ENCODE measurements at regions not wholly inside any gene's neighbourhood (a gene's known extent, or its start where the extent isn't known, plus 50 kb on each side); places are given as distances from the start of the nearest gene placed in this dataset.

DNA sequence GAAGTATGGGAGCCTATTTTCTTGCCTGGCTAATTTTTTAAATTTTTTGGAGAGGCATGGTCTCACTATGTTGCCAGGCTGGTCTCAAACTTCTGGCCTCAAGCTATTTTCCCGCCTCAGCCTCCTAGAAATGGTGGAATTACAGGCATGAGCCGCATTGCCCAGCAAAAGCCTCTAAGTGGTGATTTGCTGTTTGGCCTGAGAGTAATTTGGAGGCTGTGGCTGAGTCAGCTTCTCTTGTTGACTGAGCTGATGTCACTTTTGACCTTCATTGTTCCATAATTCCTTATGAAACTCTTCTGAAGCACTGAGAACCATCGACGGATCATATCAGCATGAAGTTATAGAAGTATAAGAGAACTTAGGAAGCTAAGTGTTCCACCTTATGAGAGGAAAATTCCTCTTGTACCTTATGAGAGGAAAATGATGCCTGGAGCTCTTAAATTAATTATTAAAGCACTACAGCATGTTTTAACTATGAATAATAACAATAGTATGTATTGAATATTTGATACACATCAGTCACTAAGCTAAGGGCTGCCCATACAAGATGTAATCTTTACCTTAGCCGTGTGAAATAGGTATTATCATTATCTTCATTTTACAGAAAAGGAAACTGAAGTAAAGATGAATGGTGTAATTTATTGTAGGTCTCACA lies 220.8 kb upstream of the MON1B start:
- Mint-ChIP-seq H3K9me3 (peaks cover 0 to 1% (median 0%) of the 10 kb centered on the region in 7 donors), H3K36me3 (no peaks in the 10 kb centered on the region), H3K4me3 (no peak overlapping the region), H3K4me1 (no peaks in the 10 kb centered on the region), H3K27me3 (no peaks in the 10 kb centered on the region), H3K27ac (no peak overlapping the region)
- no peak overlapping the region for H3K27ac ChIP-seq (ENCODE audit: insufficient read depth, low read length, poor library complexity, severe bottlenecking)
- ATAC-seq (ENCODE audit: low read depth in 2 of 2) (no peak), DNase-seq (no peak)
- H3K9me3 ChIP-seq (ENCODE audit: control insufficient read depth in 2 of 2, low read length in 2 of 2), result no peaks in the 10 kb centered on the region
- H3K4me3 ChIP-seq (ENCODE audit: low read depth, low read length), result no peak overlapping the region
- H3K36me3 ChIP-seq (ENCODE audit: control insufficient read depth, insufficient read depth, low read length), result no peaks in the 10 kb centered on the region
- H3K27me3 ChIP-seq (ENCODE audit: control insufficient read depth, insufficient read depth, low read length), result no peaks in the 10 kb centered on the region
- H3K4me1 ChIP-seq (ENCODE audit: control insufficient read depth, insufficient read depth, low read length, poor library complexity, severe bottlenecking), result no peaks in the 10 kb centered on the region

DNA sequence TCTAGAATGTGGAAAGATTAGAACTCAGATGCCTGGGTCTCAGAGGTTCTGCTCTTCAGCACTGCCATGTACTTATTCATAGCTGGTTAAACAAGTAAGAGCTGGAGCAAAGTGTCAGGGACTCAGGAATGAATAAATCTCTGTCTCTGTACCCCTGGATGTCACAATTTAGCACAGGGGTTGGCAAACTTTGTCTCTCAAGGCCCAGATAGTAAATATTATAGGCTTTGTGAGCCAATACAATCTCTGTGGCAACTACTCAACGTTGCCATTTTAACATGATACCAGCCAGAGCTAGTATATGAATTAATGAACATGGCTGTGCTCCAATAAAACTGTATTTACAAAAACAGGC lies 220.3 kb upstream of the MON1B start:
- no peak overlapping the region for H3K27ac Mint-ChIP-seq
- H3K9me3 ChIP-seq (ENCODE audit: control insufficient read depth in 2 of 2, low read length in 2 of 2), result no peaks in the 10 kb centered on the region
- ATAC-seq (ENCODE audit: low read depth in 2 of 2), result no peak
- H3K4me1 ChIP-seq (ENCODE audit: control insufficient read depth, insufficient read depth, low read length, poor library complexity, severe bottlenecking), result no peaks in the 10 kb centered on the region
- H3K27me3 ChIP-seq (ENCODE audit: control insufficient read depth, insufficient read depth, low read length), result no peaks in the 10 kb centered on the region
- no peak for DNase-seq
- no peaks in the 10 kb centered on the region for H3K4me1 Mint-ChIP-seq
- no peaks in the 10 kb centered on the region for H3K36me3 Mint-ChIP-seq
- H3K27ac ChIP-seq (ENCODE audit: insufficient read depth, low read length, poor library complexity, severe bottlenecking), result no peak overlapping the region
- H3K4me3 Mint-ChIP-seq, result no peak overlapping the region
- no peaks in the 10 kb centered on the region for H3K27me3 Mint-ChIP-seq
- peaks cover 0 to 1% (median 0%) of the 10 kb centered on the region in 7 donors for H3K9me3 Mint-ChIP-seq
- no peaks in the 10 kb centered on the region for H3K36me3 ChIP-seq (ENCODE audit: control insufficient read depth, insufficient read depth, low read length)
- no peak overlapping the region for H3K4me3 ChIP-seq (ENCODE audit: low read depth, low read length)

DNA sequence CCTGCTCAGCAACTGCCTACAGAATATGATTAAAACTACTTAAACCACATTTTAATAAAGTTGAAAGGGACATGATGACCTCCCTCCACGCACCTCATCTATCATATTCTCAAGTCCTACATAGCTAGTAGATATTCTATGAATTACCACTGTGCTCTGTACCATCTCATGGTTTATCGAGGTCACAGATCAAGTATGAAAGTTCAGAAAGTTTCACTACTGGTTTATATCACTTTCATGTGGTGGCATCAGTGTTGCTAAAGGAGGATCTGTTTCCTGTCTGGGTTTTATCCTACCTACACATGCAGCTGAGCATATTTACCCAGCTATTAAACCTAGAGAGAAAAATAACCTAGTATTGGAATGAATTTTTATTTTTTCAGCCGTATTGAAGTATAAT lies 214.9 kb upstream of the MON1B start:
- Histone ChIP-seq H3K4me1 (ENCODE audit: control insufficient read depth, insufficient read depth, low read length, poor library complexity, severe bottlenecking) (no peaks in the 10 kb centered on the region), H3K36me3 (ENCODE audit: control insufficient read depth, insufficient read depth, low read length) (no peaks in the 10 kb centered on the region), H3K27me3 (ENCODE audit: control insufficient read depth, insufficient read depth, low read length) (no peaks in the 10 kb centered on the region), H3K4me3 (ENCODE audit: low read depth, low read length) (no peak overlapping the region), H3K27ac (ENCODE audit: insufficient read depth, low read length, poor library complexity, severe bottlenecking) (no peak overlapping the region), H3K9me3 (ENCODE audit: control insufficient read depth in 2 of 2, low read length in 2 of 2) (no peaks in the 10 kb centered on the region)
- Mint-ChIP-seq H3K4me1 (no peaks in the 10 kb centered on the region), H3K27me3 (no peaks in the 10 kb centered on the region), H3K9me3 (peaks cover 0 to 4% (median 0%) of the 10 kb centered on the region in 7 donors), H3K36me3 (no peaks in the 10 kb centered on the region), H3K4me3 (no peak overlapping the region), H3K27ac (no peak overlapping the region)
- DNase-seq (peak in 1 of 3 donors; percentile 2), ATAC-seq (ENCODE audit: low read depth in 2 of 2) (no peak)

DNA sequence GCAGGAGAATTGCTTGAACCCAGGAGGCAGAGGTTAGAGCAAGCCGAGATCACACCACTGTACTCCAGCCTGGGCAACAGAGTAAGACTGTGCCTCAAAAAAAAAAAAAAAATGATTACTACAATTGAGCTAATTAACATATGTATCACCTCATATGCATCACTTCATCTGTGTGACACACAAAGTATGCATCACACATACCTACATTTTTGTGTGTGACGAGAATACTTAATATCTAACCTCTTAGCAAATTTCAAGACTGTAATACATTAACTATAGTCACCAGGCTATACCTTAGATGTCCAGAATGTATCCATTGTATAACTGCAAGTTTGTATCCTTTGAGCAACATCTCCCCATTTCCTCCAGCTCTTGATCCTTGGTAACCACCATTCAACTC lies 214.2 kb upstream of the MON1B start:
- Histone ChIP-seq H3K27ac (ENCODE audit: insufficient read depth, low read length, poor library complexity, severe bottlenecking) (no peak overlapping the region), H3K4me3 (ENCODE audit: low read depth, low read length) (no peak overlapping the region), H3K9me3 (ENCODE audit: control insufficient read depth in 2 of 2, low read length in 2 of 2) (no peaks in the 10 kb centered on the region), H3K4me1 (ENCODE audit: control insufficient read depth, insufficient read depth, low read length, poor library complexity, severe bottlenecking) (no peaks in the 10 kb centered on the region), H3K36me3 (ENCODE audit: control insufficient read depth, insufficient read depth, low read length) (no peaks in the 10 kb centered on the region), H3K27me3 (ENCODE audit: control insufficient read depth, insufficient read depth, low read length) (no peaks in the 10 kb centered on the region)
- no peaks in the 10 kb centered on the region for H3K27me3 Mint-ChIP-seq
- H3K27ac Mint-ChIP-seq, result no peak overlapping the region
- no peaks in the 10 kb centered on the region for H3K4me1 Mint-ChIP-seq
- H3K9me3 Mint-ChIP-seq, result peaks cover 0 to 4% (median 0%) of the 10 kb centered on the region in 7 donors
- DNase-seq, result no peak
- H3K4me3 Mint-ChIP-seq, result no peak overlapping the region
- H3K36me3 Mint-ChIP-seq, result no peaks in the 10 kb centered on the region
- ATAC-seq (ENCODE audit: low read depth in 2 of 2), result no peak

DNA sequence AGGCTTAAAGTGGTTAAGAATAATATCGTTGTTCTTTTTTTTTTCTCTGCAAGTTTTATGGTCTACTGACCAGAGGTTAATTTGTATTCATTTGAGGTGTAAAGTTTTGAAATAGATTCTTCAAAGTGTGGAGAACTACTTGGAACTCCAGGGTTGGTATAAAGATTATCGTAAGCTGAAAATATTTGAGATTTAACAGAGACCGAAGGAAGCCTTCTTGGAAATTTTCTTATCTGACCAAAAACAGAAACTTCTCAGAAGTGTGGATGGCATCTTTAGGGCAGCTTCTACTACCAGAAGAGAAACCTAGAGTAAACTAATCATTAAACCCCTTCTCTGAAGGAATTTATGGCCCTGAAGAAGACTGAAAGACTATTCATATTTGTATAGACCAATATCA lies 206.8 kb upstream of the MON1B start:
- Histone ChIP-seq H3K27me3 (ENCODE audit: control insufficient read depth, insufficient read depth, low read length) (no peaks in the 10 kb centered on the region), H3K4me1 (ENCODE audit: control insufficient read depth, insufficient read depth, low read length, poor library complexity, severe bottlenecking) (no peaks in the 10 kb centered on the region), H3K36me3 (ENCODE audit: control insufficient read depth, insufficient read depth, low read length) (no peaks in the 10 kb centered on the region), H3K4me3 (ENCODE audit: low read depth, low read length) (no peak overlapping the region), H3K9me3 (ENCODE audit: control insufficient read depth in 2 of 2, low read length in 2 of 2) (no peaks in the 10 kb centered on the region), H3K27ac (ENCODE audit: insufficient read depth, low read length, poor library complexity, severe bottlenecking) (no peak overlapping the region)
- no peaks in the 10 kb centered on the region for H3K4me1 Mint-ChIP-seq
- ATAC-seq (ENCODE audit: low read depth in 2 of 2), result no peak
- H3K27me3 Mint-ChIP-seq, result no peaks in the 10 kb centered on the region
- H3K9me3 Mint-ChIP-seq, result peaks cover 0 to 4% (median 0%) of the 10 kb centered on the region in 7 donors
- H3K36me3 Mint-ChIP-seq, result no peaks in the 10 kb centered on the region
- H3K4me3 Mint-ChIP-seq, result no peak overlapping the region
- H3K27ac Mint-ChIP-seq, result no peak overlapping the region
- DNase-seq, result no peak

DNA sequence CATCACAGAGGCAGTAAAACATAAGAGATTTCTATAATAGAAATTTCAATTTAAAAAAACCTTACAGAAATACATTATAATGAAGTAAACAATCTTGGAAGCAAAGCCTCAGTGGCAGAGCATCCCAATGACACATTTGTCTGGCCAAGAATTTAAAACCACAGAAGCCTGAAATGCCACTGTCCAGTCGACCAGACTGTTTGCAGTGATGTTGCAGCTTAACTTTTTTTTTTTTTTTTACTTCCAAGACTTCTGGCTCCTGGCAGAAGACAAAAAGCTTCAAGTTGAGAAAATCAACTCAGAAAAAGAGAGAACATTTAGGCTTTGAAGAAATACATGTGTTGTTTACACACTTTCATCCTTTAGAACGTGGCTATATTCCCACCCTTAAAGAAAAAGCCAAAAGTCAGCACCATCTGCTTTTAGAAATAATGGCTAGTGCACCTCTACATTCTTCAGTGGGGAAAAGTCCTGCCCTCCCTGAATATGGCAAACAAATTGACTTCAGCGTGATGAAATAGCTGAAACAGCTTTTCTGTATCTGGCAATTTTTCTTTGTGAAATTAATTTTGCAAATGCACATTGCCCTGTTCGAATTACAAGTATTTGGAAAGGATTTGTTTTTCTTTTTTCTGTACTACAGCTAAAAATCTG lies 205.5 kb upstream of the MON1B start:
- Histone ChIP-seq H3K4me3 (ENCODE audit: low read depth, low read length) (no peak overlapping the region), H3K27me3 (ENCODE audit: control insufficient read depth, insufficient read depth, low read length) (no peaks in the 10 kb centered on the region), H3K4me1 (ENCODE audit: control insufficient read depth, insufficient read depth, low read length, poor library complexity, severe bottlenecking) (no peaks in the 10 kb centered on the region), H3K36me3 (ENCODE audit: control insufficient read depth, insufficient read depth, low read length) (no peaks in the 10 kb centered on the region), H3K27ac (ENCODE audit: insufficient read depth, low read length, poor library complexity, severe bottlenecking) (no peak overlapping the region), H3K9me3 (ENCODE audit: control insufficient read depth in 2 of 2, low read length in 2 of 2) (no peaks in the 10 kb centered on the region)
- no peak for ATAC-seq (ENCODE audit: low read depth in 2 of 2)
- no peaks in the 10 kb centered on the region for H3K36me3 Mint-ChIP-seq
- no peak overlapping the region for H3K27ac Mint-ChIP-seq
- peaks cover 0 to 4% (median 0%) of the 10 kb centered on the region in 7 donors for H3K9me3 Mint-ChIP-seq
- no peaks in the 10 kb centered on the region for H3K4me1 Mint-ChIP-seq
- no peaks in the 10 kb centered on the region for H3K27me3 Mint-ChIP-seq
- H3K4me3 Mint-ChIP-seq, result no peak overlapping the region
- no peak for DNase-seq

DNA sequence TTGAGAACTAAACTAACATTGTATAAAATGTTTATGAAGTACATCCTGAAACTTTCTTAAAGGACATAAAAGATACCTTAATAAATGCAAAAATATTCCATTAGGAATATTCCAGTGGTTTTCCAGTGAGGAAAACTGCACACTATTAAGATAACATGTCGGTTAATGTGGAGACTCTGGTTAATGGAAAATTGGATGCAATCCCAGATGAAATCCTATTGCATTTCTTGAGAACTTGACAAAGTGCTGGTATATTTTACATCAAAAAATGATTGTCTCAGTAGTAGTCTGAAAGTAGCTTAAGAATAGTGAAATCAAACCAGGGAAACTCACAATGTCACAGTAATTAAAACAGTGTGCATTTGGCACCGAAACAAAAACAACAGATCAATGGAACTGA lies 202.5 kb upstream of the MON1B start:
- no peaks in the 10 kb centered on the region for H3K4me1 ChIP-seq (ENCODE audit: control insufficient read depth, insufficient read depth, low read length, poor library complexity, severe bottlenecking)
- Mint-ChIP-seq H3K27ac (no peak overlapping the region), H3K36me3 (no peaks in the 10 kb centered on the region), H3K9me3 (peaks cover 0 to 4% (median 0%) of the 10 kb centered on the region in 7 donors), H3K4me3 (no peak overlapping the region), H3K4me1 (no peaks in the 10 kb centered on the region), H3K27me3 (no peaks in the 10 kb centered on the region)
- ATAC-seq (ENCODE audit: low read depth in 2 of 2), result no peak
- H3K27ac ChIP-seq (ENCODE audit: insufficient read depth, low read length, poor library complexity, severe bottlenecking), result no peak overlapping the region
- H3K36me3 ChIP-seq (ENCODE audit: control insufficient read depth, insufficient read depth, low read length), result no peaks in the 10 kb centered on the region
- no peak overlapping the region for H3K4me3 ChIP-seq (ENCODE audit: low read depth, low read length)
- H3K27me3 ChIP-seq (ENCODE audit: control insufficient read depth, insufficient read depth, low read length), result no peaks in the 10 kb centered on the region
- no peak for DNase-seq
- no peaks in the 10 kb centered on the region for H3K9me3 ChIP-seq (ENCODE audit: control insufficient read depth in 2 of 2, low read length in 2 of 2)

DNA sequence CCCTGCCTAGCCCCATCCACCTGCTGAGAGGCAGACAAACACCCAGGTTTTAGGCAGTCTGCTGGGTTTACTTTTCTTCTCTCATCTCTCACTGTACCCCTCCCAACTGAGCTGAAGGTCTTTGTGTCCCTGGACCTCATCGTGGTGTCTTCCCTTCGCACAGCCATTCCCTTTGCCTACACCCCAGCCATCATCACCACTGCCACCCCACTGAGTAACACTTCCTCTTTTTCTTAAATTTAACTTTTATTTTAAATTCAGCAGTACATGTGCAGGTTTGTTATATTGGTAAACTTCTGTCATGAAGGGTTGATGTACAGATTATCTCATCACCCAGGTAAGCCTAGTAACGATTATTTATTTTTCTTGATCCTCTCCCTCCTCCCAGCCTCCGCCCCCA lies 188.3 kb upstream of the MON1B start:
- H3K27ac ChIP-seq (ENCODE audit: insufficient read depth, low read length, poor library complexity, severe bottlenecking), result no peak overlapping the region
- no peaks in the 10 kb centered on the region for H3K27me3 ChIP-seq (ENCODE audit: control insufficient read depth, insufficient read depth, low read length)
- H3K27ac Mint-ChIP-seq, result no peak overlapping the region
- no peaks in the 10 kb centered on the region for H3K36me3 ChIP-seq (ENCODE audit: control insufficient read depth, insufficient read depth, low read length)
- DNase-seq (no peak), ATAC-seq (ENCODE audit: low read depth in 2 of 2) (no peak)
- H3K4me3 ChIP-seq (ENCODE audit: low read depth, low read length), result no peak overlapping the region
- no peaks in the 10 kb centered on the region for H3K4me1 ChIP-seq (ENCODE audit: control insufficient read depth, insufficient read depth, low read length, poor library complexity, severe bottlenecking)
- no peaks in the 10 kb centered on the region for H3K4me1 Mint-ChIP-seq
- peaks cover 6% of the 10 kb centered on the region for H3K27me3 Mint-ChIP-seq
- H3K4me3 Mint-ChIP-seq, result no peak overlapping the region
- H3K9me3 ChIP-seq (ENCODE audit: control insufficient read depth in 2 of 2, low read length in 2 of 2), result no peaks in the 10 kb centered on the region
- peaks cover 0 to 6% (median 2%) of the 10 kb centered on the region in 7 donors for H3K9me3 Mint-ChIP-seq
- no peaks in the 10 kb centered on the region for H3K36me3 Mint-ChIP-seq

Data from CD4-positive, CD25-positive, alpha-beta regulatory T cell (primary cell).